SK-N-SH (cell line): ENCODE measurements at regions not wholly inside any gene's neighbourhood (a gene's known extent, or its start where the extent isn't known, plus 50 kb on each side); places are given as distances from the start of the nearest gene placed in this dataset.

Experiments
- CTCF ChIA-PET: fragments of 300-600, 350-600 bp; formaldehyde crosslinking; extraction: SDS; loops from one replicate; lab custom pipeline; 2021; lab: Yijun Ruan, JAX
- POLR2A ChIA-PET: fragments of 350-600 bp; sonication (Branson Sonifier 250); formaldehyde crosslinking; extraction: SDS; loops from one replicate; lab custom pipeline; 2020; ENCODE audit warnings: antibody characterized with exemption, inconsistent platforms; lab: Yijun Ruan, JAX
- DNase-seq: peaks from one replicate; pipeline ENCODE4 v3.0.0; 2012
- H2AFZ ChIP-seq: fragments of 200-600 bp; sonication (generic); 2 replicates; pipeline ENCODE4 v1.8.1; 2016; ENCODE audit warnings: antibody characterized with exemption, mild to moderate bottlenecking, low read depth
- H3F3A ChIP-seq: fragments of 200-600 bp; sonication (generic); replicated peaks from 2 replicates; pipeline ENCODE3; 2016; ENCODE audit warnings: antibody characterized with exemption, mild to moderate bottlenecking; ENCODE audit not compliant: insufficient read depth
- H3K27ac ChIP-seq, 2 experiments: fragments of 200-500 bp in 1 of 2; fragments of 200-600 bp in 1 of 2; sonication (Bioruptor generic) in 1 of 2; sonication (generic), shearing (Covaris generic) in 1 of 2; 2 replicates each; pipeline versions ENCODE4 v1.5.1 to v1.6.1; 2014 to 2016; ENCODE audit warnings: low read depth in 2 of 2, inconsistent platforms in 1 of 2, low read length in 1 of 2, mild to moderate bottlenecking in 1 of 2, mixed read lengths in 1 of 2
- H3K27me3 ChIP-seq: fragments of 200-600 bp; sonication (generic), shearing (Covaris generic); 2 replicates; pipeline ENCODE4 v1.6.1; 2016; ENCODE audit warnings: mixed run types; ENCODE audit not compliant: insufficient read depth
- H3K36me3 ChIP-seq, 2 experiments: fragments of 200-500 bp in 1 of 2; fragments of 200-600 bp in 1 of 2; sonication (Bioruptor generic) in 1 of 2; sonication (generic) in 1 of 2; replicated peaks in 1 of 2; 2 replicates each; pipeline versions ENCODE3 to v1.5.1; 2014 to 2016; ENCODE audit warnings: low read length in 1 of 2, mild to moderate bottlenecking in 1 of 2; ENCODE audit not compliant: insufficient read depth in 2 of 2, control insufficient read depth in 1 of 2
- H3K4me1 ChIP-seq, 2 experiments: fragments of 200-500 bp in 1 of 2; fragments of 200-600 bp in 1 of 2; sonication (Bioruptor generic) in 1 of 2; sonication (generic), shearing (Covaris generic) in 1 of 2; 2 replicates each; pipeline versions ENCODE4 v1.5.1 to v1.6.1; 2014 to 2016; ENCODE audit warnings: low read depth in 1 of 2, low read length in 1 of 2, mixed run types in 1 of 2; ENCODE audit not compliant: insufficient read depth in 2 of 2, control insufficient read depth in 1 of 2
- H3K4me2 ChIP-seq: fragments of 200-600 bp; sonication (generic), shearing (Covaris generic); 2 replicates; pipeline ENCODE4 v1.6.1; 2017; ENCODE audit warnings: mixed run types
- H3K4me3 ChIP-seq, 2 experiments: fragments of 200-500 bp in 1 of 2; fragments of 200-600 bp in 1 of 2; sonication (Bioruptor generic) in 1 of 2; sonication (generic), shearing (Covaris generic) in 1 of 2; 2 replicates each; pipeline versions ENCODE4 v1.5.1 to v1.8.1; 2014 to 2016; ENCODE audit warnings: low read depth in 2 of 2, inconsistent platforms in 1 of 2, low read length in 1 of 2, mild to moderate bottlenecking in 1 of 2, mixed read lengths in 1 of 2, moderate library complexity in 1 of 2
- H3K79me2 ChIP-seq: fragments of 200-600 bp; sonication (generic); 2 replicates; pipeline ENCODE4 v1.8.1; 2017; ENCODE audit warnings: mild to moderate bottlenecking; ENCODE audit not compliant: insufficient read depth
- H3K9ac ChIP-seq: fragments of 200-600 bp; sonication (generic); 2 replicates; pipeline ENCODE4 v1.6.1; 2017; ENCODE audit warnings: mixed run types
- H3K9me2 ChIP-seq: fragments of 200-600 bp; sonication (generic); 2 replicates; pipeline ENCODE4 v1.6.1; 2017; ENCODE audit warnings: mixed run types
- H3K9me3 ChIP-seq: fragments of 200-600 bp; sonication (generic); 2 replicates; pipeline ENCODE4 v1.6.1; 2017; ENCODE audit warnings: mixed run types, mild to moderate bottlenecking, moderate library complexity
- H4K20me1 ChIP-seq: fragments of 200-600 bp; sonication (generic); 2 replicates; pipeline ENCODE4 v1.6.1; 2017; ENCODE audit warnings: mild to moderate bottlenecking, mixed run types; ENCODE audit not compliant: insufficient read depth
- CHD2 ChIP-seq: fragments of 150-350 bp; IDR thresholded peaks from 2 replicates; pipeline ENCODE4 v1.6.1; 2018; ENCODE audit warnings: low read length; ENCODE audit not compliant: partially characterized antibody
- CTCF ChIP-seq: fragments of 200-600 bp; sonication (generic); IDR thresholded peaks from 2 replicates; pipeline ENCODE4 v1.6.1; 2017; ENCODE audit warnings: antibody characterized with exemption, mild to moderate bottlenecking, moderate library complexity
- ELF1 ChIP-seq: IDR thresholded peaks from 2 replicates; pipeline ENCODE4 v1.4.0; 2012
- FOSL2 ChIP-seq: IDR thresholded peaks from 2 replicates; pipeline ENCODE4 v1.4.0; 2012; ENCODE audit warnings: low read depth, mild to moderate bottlenecking, moderate library complexity, borderline replicate concordance
- FOXM1 ChIP-seq: IDR thresholded peaks from 2 replicates; pipeline ENCODE4 v1.4.0; 2012; ENCODE audit warnings: low read depth, mild to moderate bottlenecking
- IRF3 ChIP-seq: fragments of 150-350 bp; IDR thresholded peaks from 2 replicates; pipeline ENCODE4 v1.6.1; 2016; ENCODE audit warnings: mild to moderate bottlenecking, low read depth, low read length
- JUND ChIP-seq: IDR thresholded peaks from 2 replicates; pipeline ENCODE4 v1.4.0; 2012
- MAX ChIP-seq: IDR thresholded peaks from 2 replicates; pipeline ENCODE4 v1.4.0; 2012; ENCODE audit warnings: low read depth
- MEF2A ChIP-seq: IDR thresholded peaks from 2 replicates; pipeline ENCODE4 v1.4.0; 2012; ENCODE audit warnings: low read depth, borderline replicate concordance
- MXI1 ChIP-seq: IDR thresholded peaks from 2 replicates; pipeline ENCODE4 v1.6.1; 2012; ENCODE audit warnings: mild to moderate bottlenecking, low read depth, low read length, improper control_type of control experiment
- POLR2AphosphoS5 ChIP-seq: IDR thresholded peaks from 2 replicates; pipeline ENCODE4 v1.6.1; 2012; ENCODE audit warnings: low read depth, low read length
- RCOR1 ChIP-seq: fragments of 150-350 bp; IDR thresholded peaks from 2 replicates; pipeline ENCODE4 v1.6.1; 2017; ENCODE audit warnings: antibody characterized with exemption, low read length
- RFX5 ChIP-seq: IDR thresholded peaks from 2 replicates; pipeline ENCODE4 v1.6.1; 2012; ENCODE audit warnings: mild to moderate bottlenecking, improper control_type of control experiment, low read length
- RXRA ChIP-seq: IDR thresholded peaks from 2 replicates; pipeline ENCODE4 v1.4.0; 2012; ENCODE audit warnings: low read depth, mild to moderate bottlenecking, borderline replicate concordance
- TAF1 ChIP-seq: IDR thresholded peaks from 2 replicates; pipeline ENCODE4 v1.6.1; 2012; ENCODE audit warnings: low read depth, mild to moderate bottlenecking, low read length, moderate library complexity, borderline replicate concordance
- TCF12 ChIP-seq: IDR thresholded peaks from 2 replicates; pipeline ENCODE4 v1.4.0; 2012
- TEAD4 ChIP-seq: IDR thresholded peaks from 2 replicates; pipeline ENCODE4 v1.4.0; 2012; ENCODE audit warnings: mild to moderate bottlenecking, borderline replicate concordance; ENCODE audit not compliant: insufficient read depth
- YY1 ChIP-seq: IDR thresholded peaks from 2 replicates; pipeline ENCODE4 v1.4.0; 2012; ENCODE audit warnings: low read depth, mild to moderate bottlenecking
- WGBS: methylation state at CpG from one replicate; pipeline ENCODE4 v1.1.6; 2017; ENCODE audit warnings: low lambda C conversion rate; 5-methylcytosine and 5-hydroxymethylcytosine counted together
- TF ChIP-seq, protein P1 (sequence below): fragments of 150-350 bp; IDR thresholded peaks from 2 replicates; pipeline ENCODE4 v1.6.1; 2017; ENCODE audit warnings: antibody characterized with exemption, low read length, low read depth, borderline replicate concordance
- TF ChIP-seq, protein P2 (sequence below): IDR thresholded peaks from 2 replicates; pipeline ENCODE4; 2012

GRCh38 chr1:105072446-105072845 lies 1322.7 kb downstream of the AMY1C start:
- Histone ChIP-seq H4K20me1 (no peaks in the 10 kb centered on the region), H3K4me2 (no peak overlapping the region)
- POLR2A ChIA-PET, result no interaction called here
- no peak for DNase-seq
- no peak for TF ChIP-seq POLR2AphosphoS5
- TF ChIP-seq IRF3, result no peak
- TF ChIP-seq RFX5, result no peak
- no peak for TF ChIP-seq TCF12
- TF ChIP-seq JUND, result no peak
- TF ChIP-seq, protein P1, sequence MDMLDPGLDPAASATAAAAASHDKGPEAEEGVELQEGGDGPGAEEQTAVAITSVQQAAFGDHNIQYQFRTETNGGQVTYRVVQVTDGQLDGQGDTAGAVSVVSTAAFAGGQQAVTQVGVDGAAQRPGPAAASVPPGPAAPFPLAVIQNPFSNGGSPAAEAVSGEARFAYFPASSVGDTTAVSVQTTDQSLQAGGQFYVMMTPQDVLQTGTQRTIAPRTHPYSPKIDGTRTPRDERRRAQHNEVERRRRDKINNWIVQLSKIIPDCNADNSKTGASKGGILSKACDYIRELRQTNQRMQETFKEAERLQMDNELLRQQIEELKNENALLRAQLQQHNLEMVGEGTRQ, result no peak
- no peak for TF ChIP-seq MAX
- no peak for TF ChIP-seq MXI1
- TF ChIP-seq RXRA, result no peak
- TF ChIP-seq MEF2A, result no peak
- no peak for TF ChIP-seq YY1
- no peak for TF ChIP-seq FOSL2
- no peak for TF ChIP-seq RCOR1
- TF ChIP-seq TAF1, result no peak
- TF ChIP-seq, protein P2, sequence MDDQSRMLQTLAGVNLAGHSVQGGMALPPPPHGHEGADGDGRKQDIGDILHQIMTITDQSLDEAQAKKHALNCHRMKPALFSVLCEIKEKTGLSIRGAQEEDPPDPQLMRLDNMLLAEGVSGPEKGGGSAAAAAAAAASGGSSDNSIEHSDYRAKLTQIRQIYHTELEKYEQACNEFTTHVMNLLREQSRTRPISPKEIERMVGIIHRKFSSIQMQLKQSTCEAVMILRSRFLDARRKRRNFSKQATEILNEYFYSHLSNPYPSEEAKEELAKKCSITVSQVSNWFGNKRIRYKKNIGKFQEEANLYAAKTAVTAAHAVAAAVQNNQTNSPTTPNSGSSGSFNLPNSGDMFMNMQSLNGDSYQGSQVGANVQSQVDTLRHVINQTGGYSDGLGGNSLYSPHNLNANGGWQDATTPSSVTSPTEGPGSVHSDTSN, result no peak
- no peak for TF ChIP-seq TEAD4
- TF ChIP-seq ELF1, result no peak
- TF ChIP-seq CHD2, result no peak
- TF ChIP-seq CTCF, result no peak
- TF ChIP-seq FOXM1, result no peak
- TF ChIP-seq, all 33 proteins: peak for 0
- Histone ChIP-seq H3K27ac (no peak overlapping the region), H3K79me2 (no peaks in the 10 kb centered on the region), H2AFZ (no peak overlapping the region), H3K9me2 (no peaks in the 10 kb centered on the region), H3K27me3 (no peaks in the 10 kb centered on the region), H3K9ac (no peak overlapping the region), H3K9me3 (no peaks in the 10 kb centered on the region), H3K36me3 (no peaks in the 10 kb centered on the region), H3K4me3 (no peak overlapping the region), H3K4me1 (no peaks in the 10 kb centered on the region), H3F3A (no peaks in the 10 kb centered on the region)
- 62% methylated on average over 3 of the region's 3 CpGs for WGBS
- CTCF ChIA-PET, result no interaction called here
